Liver (tissue), 8 donors: ENCODE measurements at regions not wholly inside any gene's neighbourhood (a gene's known extent, or its start where the extent isn't known, plus 50 kb on each side); places are given as distances from the start of the nearest gene placed in this dataset.

Experiments
- DNase-seq: peaks from one replicate; pipeline ENCODE4 v3.0.0-alpha.2; 2017; ENCODE audit warnings: low spot score
- H3K27ac ChIP-seq, 2 donors: one replicate each; pipeline ENCODE4 v1.7.0; 2013; ENCODE audit warnings: inconsistent platforms in 2 of 2, low read length in 2 of 2, control low read depth in 1 of 2, low read depth in 1 of 2, mild to moderate bottlenecking in 1 of 2
- H3K27me3 ChIP-seq, 4 donors: one replicate each; pipeline versions ENCODE4 v1.6.1 to v1.7.0; 2013; ENCODE audit warnings: low read length in 3 of 4, inconsistent platforms in 1 of 4, mild to moderate bottlenecking in 1 of 4, moderate library complexity in 1 of 4; ENCODE audit not compliant: control insufficient read depth in 4 of 4, insufficient read depth in 4 of 4
- H3K36me3 ChIP-seq, 4 donors: one replicate each; pipeline versions ENCODE4 v1.6.1 to v1.7.0; 2013; ENCODE audit warnings: low read length in 3 of 4, mild to moderate bottlenecking in 3 of 4, low read depth in 1 of 4, moderate library complexity in 1 of 4; ENCODE audit not compliant: control insufficient read depth in 4 of 4, insufficient read depth in 3 of 4
- H3K4me1 ChIP-seq, 4 donors: one replicate each; pipeline versions ENCODE4 v1.6.1 to v1.7.0; 2013; ENCODE audit warnings: low read length in 3 of 4, mild to moderate bottlenecking in 3 of 4, moderate library complexity in 1 of 4; ENCODE audit not compliant: control insufficient read depth in 4 of 4, insufficient read depth in 4 of 4
- H3K4me3 ChIP-seq, 3 donors: one replicate each; pipeline versions ENCODE4 v1.6.1 to v1.7.0; 2013; ENCODE audit warnings: low read length in 3 of 3, control low read depth in 1 of 3, low read depth in 1 of 3, mild to moderate bottlenecking in 1 of 3
- H3K9ac ChIP-seq, 2 donors: one replicate each; pipeline ENCODE4 v1.7.0; 2013; ENCODE audit warnings: low read length in 2 of 2, mild to moderate bottlenecking in 2 of 2, moderate library complexity in 2 of 2, control low read depth in 1 of 2, low read depth in 1 of 2
- H3K9me3 ChIP-seq, 4 donors: one replicate each; pipeline versions ENCODE4 v1.6.1 to v1.7.0; 2013; ENCODE audit warnings: low read length in 3 of 4; ENCODE audit not compliant: control insufficient read depth in 4 of 4
- EGR1 ChIP-seq, 2 donors: IDR thresholded peaks; 2 replicates each; pipeline ENCODE4 v1.6.1; 2016 to 2018; ENCODE audit warnings: antibody characterized with exemption in 2 of 2, low read depth in 2 of 2
- FOXA2 ChIP-seq: IDR thresholded peaks from 2 replicates; pipeline ENCODE4 v1.6.1; 2016; ENCODE audit warnings: antibody characterized with exemption
- GABPA ChIP-seq, 2 donors: IDR thresholded peaks in 1 of 2; conservative IDR thresholded peaks in 1 of 2; 2 replicates each; pipeline ENCODE4 v1.6.1; 2016; ENCODE audit warnings: antibody characterized with exemption in 2 of 2, mild to moderate bottlenecking in 1 of 2, moderate library complexity in 1 of 2
- HNF4A ChIP-seq, 2 donors: conservative IDR thresholded peaks; 2 replicates each; pipeline ENCODE4 v1.6.1; 2016; ENCODE audit warnings: antibody characterized with exemption in 2 of 2, mild to moderate bottlenecking in 2 of 2
- HNF4G ChIP-seq: IDR thresholded peaks from 2 replicates; pipeline ENCODE4 v1.6.1; 2016; ENCODE audit warnings: antibody characterized with exemption
- RAD21 ChIP-seq, 2 donors: IDR thresholded peaks; 2 replicates each; pipeline ENCODE4 v1.6.1; 2016; ENCODE audit warnings: antibody characterized with exemption in 2 of 2, mild to moderate bottlenecking in 2 of 2
- RXRA ChIP-seq, 2 donors: IDR thresholded peaks; 2 replicates each; pipeline ENCODE4 v1.6.1; 2017 to 2018; ENCODE audit warnings: antibody characterized with exemption in 2 of 2, mild to moderate bottlenecking in 1 of 2
- SP1 ChIP-seq: IDR thresholded peaks from 2 replicates; pipeline ENCODE4 v1.6.1; 2018; ENCODE audit warnings: antibody characterized with exemption, mild to moderate bottlenecking
- TAF1 ChIP-seq: conservative IDR thresholded peaks from 2 replicates; pipeline ENCODE4 v1.6.1; 2016; ENCODE audit warnings: antibody characterized with exemption, mild to moderate bottlenecking
- WGBS: extraction: QIAGEN DNeasy Blood & Tissue Kit; methylation state at CpG from one replicate; pipeline ENCODE4 v1.1.7; 2013; 5-methylcytosine and 5-hydroxymethylcytosine counted together
- TF ChIP-seq, protein P1 (sequence below): IDR thresholded peaks from 2 replicates; pipeline ENCODE4 v1.6.1; 2016; ENCODE audit warnings: antibody characterized with exemption
- TF ChIP-seq, protein P2 (sequence below): IDR thresholded peaks from 2 replicates; pipeline ENCODE4 v1.6.1; 2016; ENCODE audit warnings: antibody characterized with exemption
- TF ChIP-seq, protein P3 (sequence below): IDR thresholded peaks from 2 replicates; pipeline ENCODE4 v1.6.1; 2016; ENCODE audit warnings: antibody characterized with exemption, mild to moderate bottlenecking
- TF ChIP-seq, protein P4 (sequence below): fragments of 150-350 bp; IDR thresholded peaks from 2 replicates; pipeline ENCODE4 v1.5.1; 2017; ENCODE audit warnings: improper control_type of control experiment, low read depth, low read length; ENCODE audit not compliant: missing input control
- TF ChIP-seq, protein P5 (sequence below): IDR thresholded peaks from 2 replicates; pipeline ENCODE4 v1.6.1; 2016; ENCODE audit warnings: antibody characterized with exemption
- donor health status: healthy.
- donor health status: healthy.
- donor health status: healthy.
- donor health status: healthy.
- donor health status: healthy.

DNA sequence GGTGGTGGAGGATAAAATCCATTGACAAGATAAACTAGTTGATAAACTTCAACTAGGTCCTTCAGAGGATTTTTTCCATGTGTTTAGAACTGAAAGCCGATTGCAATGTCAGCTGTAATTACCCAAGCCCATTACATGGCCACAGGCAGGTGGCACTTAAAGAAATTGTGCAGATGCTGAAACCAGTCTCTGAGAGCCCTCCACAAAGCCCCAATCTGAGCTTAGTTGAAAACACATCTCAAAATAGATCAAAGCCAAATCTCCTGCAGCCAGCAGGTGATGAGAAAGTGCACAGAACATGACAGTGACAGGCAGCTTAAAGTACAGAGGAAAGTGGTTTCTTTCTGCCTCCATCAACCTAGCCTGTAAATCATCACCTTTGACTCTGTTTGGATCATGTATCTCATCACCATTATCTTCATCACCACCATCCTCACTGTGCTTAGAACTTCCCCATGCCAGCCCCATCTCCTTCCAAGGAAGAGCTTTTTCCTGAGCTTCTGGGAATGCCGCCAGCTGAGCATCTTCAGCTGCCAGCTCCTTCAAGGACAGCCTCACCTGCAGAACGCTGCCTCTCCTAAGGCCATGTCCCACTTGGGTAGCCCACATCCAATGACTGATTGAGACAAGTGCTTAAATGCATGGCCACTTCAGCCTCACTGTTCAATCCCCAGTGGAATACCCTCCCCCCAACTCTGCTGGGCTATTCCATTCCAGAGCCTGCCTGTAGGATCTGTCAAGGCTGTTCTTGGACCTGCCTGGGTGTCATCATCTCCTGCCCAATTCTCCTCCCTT, 219.5 kb upstream of the TMEM132C start:
- Histone ChIP-seq H3K4me3 (no peak overlapping the region), H3K27ac (no peak overlapping the region), H3K9ac (no peak overlapping the region), H3K27me3 (peaks cover 0 to 3% (median 1%) of the 10 kb centered on the region in 4 donors), H3K4me1 (no peaks in the 10 kb centered on the region), H3K9me3 (no peaks in the 10 kb centered on the region), H3K36me3 (no peaks in the 10 kb centered on the region)
- 65% methylated on average over 3 of the region's 3 CpGs for WGBS
- TF ChIP-seq HNF4A (conservative IDR thresholded peaks at IDR 0.05) (no peak), GABPA (IDR thresholded peaks at IDR 0.05 in 1 of 2, conservative IDR thresholded peaks at IDR 0.05 in 1 of 2) (no peak), HNF4G (no peak), SP1 (no peak), TAF1 (no peak), RXRA (IDR thresholded peaks at IDR 0.05) (no peak), EGR1 (IDR thresholded peaks at IDR 0.05; ENCODE audit: low read depth in 2 of 2) (no peak), FOXA2 (no peak), RAD21 (IDR thresholded peaks at IDR 0.05) (no peak)
- TF ChIP-seq, protein P1, sequence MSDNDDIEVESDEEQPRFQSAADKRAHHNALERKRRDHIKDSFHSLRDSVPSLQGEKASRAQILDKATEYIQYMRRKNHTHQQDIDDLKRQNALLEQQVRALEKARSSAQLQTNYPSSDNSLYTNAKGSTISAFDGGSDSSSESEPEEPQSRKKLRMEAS = no peak
- TF ChIP-seq, protein P2, sequence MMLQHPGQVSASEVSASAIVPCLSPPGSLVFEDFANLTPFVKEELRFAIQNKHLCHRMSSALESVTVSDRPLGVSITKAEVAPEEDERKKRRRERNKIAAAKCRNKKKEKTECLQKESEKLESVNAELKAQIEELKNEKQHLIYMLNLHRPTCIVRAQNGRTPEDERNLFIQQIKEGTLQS = no peak
- TF ChIP-seq, protein P3, sequence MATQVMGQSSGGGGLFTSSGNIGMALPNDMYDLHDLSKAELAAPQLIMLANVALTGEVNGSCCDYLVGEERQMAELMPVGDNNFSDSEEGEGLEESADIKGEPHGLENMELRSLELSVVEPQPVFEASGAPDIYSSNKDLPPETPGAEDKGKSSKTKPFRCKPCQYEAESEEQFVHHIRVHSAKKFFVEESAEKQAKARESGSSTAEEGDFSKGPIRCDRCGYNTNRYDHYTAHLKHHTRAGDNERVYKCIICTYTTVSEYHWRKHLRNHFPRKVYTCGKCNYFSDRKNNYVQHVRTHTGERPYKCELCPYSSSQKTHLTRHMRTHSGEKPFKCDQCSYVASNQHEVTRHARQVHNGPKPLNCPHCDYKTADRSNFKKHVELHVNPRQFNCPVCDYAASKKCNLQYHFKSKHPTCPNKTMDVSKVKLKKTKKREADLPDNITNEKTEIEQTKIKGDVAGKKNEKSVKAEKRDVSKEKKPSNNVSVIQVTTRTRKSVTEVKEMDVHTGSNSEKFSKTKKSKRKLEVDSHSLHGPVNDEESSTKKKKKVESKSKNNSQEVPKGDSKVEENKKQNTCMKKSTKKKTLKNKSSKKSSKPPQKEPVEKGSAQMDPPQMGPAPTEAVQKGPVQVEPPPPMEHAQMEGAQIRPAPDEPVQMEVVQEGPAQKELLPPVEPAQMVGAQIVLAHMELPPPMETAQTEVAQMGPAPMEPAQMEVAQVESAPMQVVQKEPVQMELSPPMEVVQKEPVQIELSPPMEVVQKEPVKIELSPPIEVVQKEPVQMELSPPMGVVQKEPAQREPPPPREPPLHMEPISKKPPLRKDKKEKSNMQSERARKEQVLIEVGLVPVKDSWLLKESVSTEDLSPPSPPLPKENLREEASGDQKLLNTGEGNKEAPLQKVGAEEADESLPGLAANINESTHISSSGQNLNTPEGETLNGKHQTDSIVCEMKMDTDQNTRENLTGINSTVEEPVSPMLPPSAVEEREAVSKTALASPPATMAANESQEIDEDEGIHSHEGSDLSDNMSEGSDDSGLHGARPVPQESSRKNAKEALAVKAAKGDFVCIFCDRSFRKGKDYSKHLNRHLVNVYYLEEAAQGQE = no peak
- TF ChIP-seq, protein P4, sequence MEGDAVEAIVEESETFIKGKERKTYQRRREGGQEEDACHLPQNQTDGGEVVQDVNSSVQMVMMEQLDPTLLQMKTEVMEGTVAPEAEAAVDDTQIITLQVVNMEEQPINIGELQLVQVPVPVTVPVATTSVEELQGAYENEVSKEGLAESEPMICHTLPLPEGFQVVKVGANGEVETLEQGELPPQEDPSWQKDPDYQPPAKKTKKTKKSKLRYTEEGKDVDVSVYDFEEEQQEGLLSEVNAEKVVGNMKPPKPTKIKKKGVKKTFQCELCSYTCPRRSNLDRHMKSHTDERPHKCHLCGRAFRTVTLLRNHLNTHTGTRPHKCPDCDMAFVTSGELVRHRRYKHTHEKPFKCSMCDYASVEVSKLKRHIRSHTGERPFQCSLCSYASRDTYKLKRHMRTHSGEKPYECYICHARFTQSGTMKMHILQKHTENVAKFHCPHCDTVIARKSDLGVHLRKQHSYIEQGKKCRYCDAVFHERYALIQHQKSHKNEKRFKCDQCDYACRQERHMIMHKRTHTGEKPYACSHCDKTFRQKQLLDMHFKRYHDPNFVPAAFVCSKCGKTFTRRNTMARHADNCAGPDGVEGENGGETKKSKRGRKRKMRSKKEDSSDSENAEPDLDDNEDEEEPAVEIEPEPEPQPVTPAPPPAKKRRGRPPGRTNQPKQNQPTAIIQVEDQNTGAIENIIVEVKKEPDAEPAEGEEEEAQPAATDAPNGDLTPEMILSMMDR = no peak
- TF ChIP-seq, protein P5, sequence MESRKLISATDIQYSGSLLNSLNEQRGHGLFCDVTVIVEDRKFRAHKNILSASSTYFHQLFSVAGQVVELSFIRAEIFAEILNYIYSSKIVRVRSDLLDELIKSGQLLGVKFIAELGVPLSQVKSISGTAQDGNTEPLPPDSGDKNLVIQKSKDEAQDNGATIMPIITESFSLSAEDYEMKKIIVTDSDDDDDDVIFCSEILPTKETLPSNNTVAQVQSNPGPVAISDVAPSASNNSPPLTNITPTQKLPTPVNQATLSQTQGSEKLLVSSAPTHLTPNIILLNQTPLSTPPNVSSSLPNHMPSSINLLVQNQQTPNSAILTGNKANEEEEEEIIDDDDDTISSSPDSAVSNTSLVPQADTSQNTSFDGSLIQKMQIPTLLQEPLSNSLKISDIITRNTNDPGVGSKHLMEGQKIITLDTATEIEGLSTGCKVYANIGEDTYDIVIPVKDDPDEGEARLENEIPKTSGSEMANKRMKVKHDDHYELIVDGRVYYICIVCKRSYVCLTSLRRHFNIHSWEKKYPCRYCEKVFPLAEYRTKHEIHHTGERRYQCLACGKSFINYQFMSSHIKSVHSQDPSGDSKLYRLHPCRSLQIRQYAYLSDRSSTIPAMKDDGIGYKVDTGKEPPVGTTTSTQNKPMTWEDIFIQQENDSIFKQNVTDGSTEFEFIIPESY = no peak
- no peak for DNase-seq
